ENCODE measurements at regions not wholly inside any gene's neighbourhood (a gene's known extent, or its start where the extent isn't known, plus 50 kb on each side); places are given as distances from the start of the nearest gene placed in this dataset.

DNA sequence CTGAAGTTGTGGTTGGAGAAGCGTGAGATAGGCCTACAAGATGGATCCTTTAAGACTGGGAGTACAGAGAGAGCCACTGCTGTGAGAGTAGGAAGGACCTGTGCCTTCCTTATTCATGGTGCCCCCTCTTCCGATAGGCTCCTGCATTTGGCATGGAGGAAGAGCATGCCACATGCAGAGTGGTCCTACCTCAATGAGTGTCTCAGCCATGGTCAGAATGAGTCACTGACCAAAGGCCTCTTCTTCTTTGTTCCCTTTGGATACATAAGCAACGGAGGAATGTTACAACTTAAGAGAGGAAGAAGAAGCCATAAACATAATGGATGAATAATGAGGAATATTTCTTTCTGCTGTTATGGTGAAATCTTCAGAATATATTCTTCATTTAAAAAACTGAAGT is 681.2 kb upstream of the GRM7 start:
- no TSS peak for BruUV-seq (replicated peaks)
- no peaks in the 10 kb centered on the region for H3K79me2 ChIP-seq (ENCODE audit: control insufficient read depth, insufficient read depth, low read length)
- no peaks in the 10 kb centered on the region for H3K9me3 ChIP-seq (replicated peaks; ENCODE audit: control insufficient read depth, insufficient read depth, low read depth, low read length)
- H3K27ac ChIP-seq (ENCODE audit: extremely low read depth, low read depth, low read length): no peak overlapping the region
- no peak for TF ChIP-seq NFE2 (IDR thresholded peaks at IDR 0.05; ENCODE audit: low read depth)
- TF ChIP-seq COPS2 (conservative IDR thresholded peaks at IDR 0.05): no peak
- no peak for TF ChIP-seq CREB1 (IDR thresholded peaks at IDR 0.05)
- no peak for TF ChIP-seq CREB1 (CRISPR knock-in tag; IDR thresholded peaks at IDR 0.05)
- TF ChIP-seq YY1 (IDR thresholded peaks at IDR 0.05; ENCODE audit: borderline replicate concordance in 1 of 3, control insufficient read depth in 1 of 3, extremely low read depth in 1 of 3, insufficient read depth in 3 of 3, insufficient read length in 1 of 3, insufficient replicate concordance in 2 of 3, low read depth in 1 of 3, low read length in 2 of 3): no peak
- TF ChIP-seq TAF7 (tag; IDR thresholded peaks at IDR 0.05): no peak
- TF ChIP-seq BMI1 (IDR thresholded peaks at IDR 0.05; ENCODE audit: low read length): no peak
- TF ChIP-seq, protein P1, sequence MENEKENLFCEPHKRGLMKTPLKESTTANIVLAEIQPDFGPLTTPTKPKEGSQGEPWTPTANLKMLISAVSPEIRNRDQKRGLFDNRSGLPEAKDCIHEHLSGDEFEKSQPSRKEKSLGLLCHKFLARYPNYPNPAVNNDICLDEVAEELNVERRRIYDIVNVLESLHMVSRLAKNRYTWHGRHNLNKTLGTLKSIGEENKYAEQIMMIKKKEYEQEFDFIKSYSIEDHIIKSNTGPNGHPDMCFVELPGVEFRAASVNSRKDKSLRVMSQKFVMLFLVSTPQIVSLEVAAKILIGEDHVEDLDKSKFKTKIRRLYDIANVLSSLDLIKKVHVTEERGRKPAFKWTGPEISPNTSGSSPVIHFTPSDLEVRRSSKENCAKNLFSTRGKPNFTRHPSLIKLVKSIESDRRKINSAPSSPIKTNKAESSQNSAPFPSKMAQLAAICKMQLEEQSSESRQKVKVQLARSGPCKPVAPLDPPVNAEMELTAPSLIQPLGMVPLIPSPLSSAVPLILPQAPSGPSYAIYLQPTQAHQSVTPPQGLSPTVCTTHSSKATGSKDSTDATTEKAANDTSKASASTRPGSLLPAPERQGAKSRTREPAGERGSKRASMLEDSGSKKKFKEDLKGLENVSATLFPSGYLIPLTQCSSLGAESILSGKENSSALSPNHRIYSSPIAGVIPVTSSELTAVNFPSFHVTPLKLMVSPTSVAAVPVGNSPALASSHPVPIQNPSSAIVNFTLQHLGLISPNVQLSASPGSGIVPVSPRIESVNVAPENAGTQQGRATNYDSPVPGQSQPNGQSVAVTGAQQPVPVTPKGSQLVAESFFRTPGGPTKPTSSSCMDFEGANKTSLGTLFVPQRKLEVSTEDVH (IDR thresholded peaks at IDR 0.05; ENCODE audit: low read depth, partially characterized antibody): no peak
- TF ChIP-seq ZNF589 (CRISPR knock-in tag; IDR thresholded peaks at IDR 0.05; ENCODE audit: low read depth): no peak
- no peak for TF ChIP-seq ASH1L (IDR thresholded peaks at IDR 0.05; ENCODE audit: borderline replicate concordance, low read depth, partially characterized antibody)
- TF ChIP-seq TEAD2 (tag; IDR thresholded peaks at IDR 0.05): no peak
- no peak for TF ChIP-seq L3MBTL2 (IDR thresholded peaks at IDR 0.05)
- no peak for TF ChIP-seq KAT7 (CRISPR knock-in tag; IDR thresholded peaks at IDR 0.05; ENCODE audit: borderline replicate concordance)
- no peak for TF ChIP-seq RBM34 (IDR thresholded peaks at IDR 0.05; ENCODE audit: borderline replicate concordance, insufficient read depth, low read length)
- no peak for TF ChIP-seq ZNF79 (CRISPR knock-in tag; IDR thresholded peaks at IDR 0.05; ENCODE audit: low read depth)
- TF ChIP-seq, protein P2, sequence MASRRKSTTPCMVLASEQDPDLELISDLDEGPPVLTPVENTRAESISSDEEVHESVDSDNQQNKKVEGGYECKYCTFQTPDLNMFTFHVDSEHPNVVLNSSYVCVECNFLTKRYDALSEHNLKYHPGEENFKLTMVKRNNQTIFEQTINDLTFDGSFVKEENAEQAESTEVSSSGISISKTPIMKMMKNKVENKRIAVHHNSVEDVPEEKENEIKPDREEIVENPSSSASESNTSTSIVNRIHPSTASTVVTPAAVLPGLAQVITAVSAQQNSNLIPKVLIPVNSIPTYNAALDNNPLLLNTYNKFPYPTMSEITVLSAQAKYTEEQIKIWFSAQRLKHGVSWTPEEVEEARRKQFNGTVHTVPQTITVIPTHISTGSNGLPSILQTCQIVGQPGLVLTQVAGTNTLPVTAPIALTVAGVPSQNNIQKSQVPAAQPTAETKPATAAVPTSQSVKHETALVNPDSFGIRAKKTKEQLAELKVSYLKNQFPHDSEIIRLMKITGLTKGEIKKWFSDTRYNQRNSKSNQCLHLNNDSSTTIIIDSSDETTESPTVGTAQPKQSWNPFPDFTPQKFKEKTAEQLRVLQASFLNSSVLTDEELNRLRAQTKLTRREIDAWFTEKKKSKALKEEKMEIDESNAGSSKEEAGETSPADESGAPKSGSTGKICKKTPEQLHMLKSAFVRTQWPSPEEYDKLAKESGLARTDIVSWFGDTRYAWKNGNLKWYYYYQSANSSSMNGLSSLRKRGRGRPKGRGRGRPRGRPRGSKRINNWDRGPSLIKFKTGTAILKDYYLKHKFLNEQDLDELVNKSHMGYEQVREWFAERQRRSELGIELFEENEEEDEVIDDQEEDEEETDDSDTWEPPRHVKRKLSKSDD (conservative IDR thresholded peaks at IDR 0.05; ENCODE audit: low read length): no peak
- TF ChIP-seq NONO (IDR thresholded peaks at IDR 0.05; ENCODE audit: low read depth in 2 of 2, low read length in 1 of 2): no peak
- TF ChIP-seq MYNN (IDR thresholded peaks at IDR 0.05): no peak
- TF ChIP-seq MYNN (CRISPR knock-in tag; IDR thresholded peaks at IDR 0.05): no peak
- TF ChIP-seq SIN3A (IDR thresholded peaks at IDR 0.05; ENCODE audit: borderline replicate concordance in 2 of 2, control insufficient read depth in 1 of 2, low read depth in 2 of 2, low read length in 2 of 2): no peak
- in situ Hi-C loops (cut with MboI) (no loop called here), intact Hi-C loops (cut with micrococcal nuclease) (no loop called here)
- no peaks in the 10 kb centered on the region for H3K4me1 ChIP-seq (replicated peaks in 1 of 2; ENCODE audit: control insufficient read depth in 2 of 2, insufficient read depth in 2 of 2, low read length in 2 of 2)
- no peak for FAIRE-seq
- ATAC-seq: no peak
- ChIA-PET POLR2A (no interaction called here), CTCF (ENCODE audit: low intra/inter-chr PET ratio) (no interaction called here)
- 3% methylated on average over 3 of the region's 3 CpGs for WGBS (ENCODE audit: insufficient coverage, low coverage, missing lambda C conversion rate)
- no peaks in the 10 kb centered on the region for H4K20me1 ChIP-seq (replicated peaks; ENCODE audit: control insufficient read depth, insufficient read depth, low read length)
- H2AFZ ChIP-seq (ENCODE audit: low read depth, low read length): no peak overlapping the region
- no peak overlapping the region for H3K4me3 ChIP-seq
- H3K9me1 ChIP-seq (ENCODE audit: control insufficient read depth, insufficient read depth, low read length): no peaks in the 10 kb centered on the region
- DNase-seq (ENCODE audit: extremely low read depth in 1 of 4, low spot score in 3 of 4): no peak
- H3K36me3 ChIP-seq (ENCODE audit: control insufficient read depth, insufficient read depth, low read length): no peaks in the 10 kb centered on the region
- no peak overlapping the region for H3K9ac ChIP-seq (ENCODE audit: insufficient read depth in 1 of 2, low read depth in 2 of 2, low read length in 2 of 2)
- no peaks in the 10 kb centered on the region for H3K27me3 ChIP-seq (ENCODE audit: control insufficient read depth in 2 of 2, insufficient read depth in 2 of 2, low read length in 2 of 2)
- H3K4me2 ChIP-seq (ENCODE audit: insufficient read depth, low read length): no peak overlapping the region
